ENCODE measurements at regions not wholly inside any gene's neighbourhood (a gene's known extent, or its start where the extent isn't known, plus 50 kb on each side); places are given as distances from the start of the nearest gene placed in this dataset.

DNA sequence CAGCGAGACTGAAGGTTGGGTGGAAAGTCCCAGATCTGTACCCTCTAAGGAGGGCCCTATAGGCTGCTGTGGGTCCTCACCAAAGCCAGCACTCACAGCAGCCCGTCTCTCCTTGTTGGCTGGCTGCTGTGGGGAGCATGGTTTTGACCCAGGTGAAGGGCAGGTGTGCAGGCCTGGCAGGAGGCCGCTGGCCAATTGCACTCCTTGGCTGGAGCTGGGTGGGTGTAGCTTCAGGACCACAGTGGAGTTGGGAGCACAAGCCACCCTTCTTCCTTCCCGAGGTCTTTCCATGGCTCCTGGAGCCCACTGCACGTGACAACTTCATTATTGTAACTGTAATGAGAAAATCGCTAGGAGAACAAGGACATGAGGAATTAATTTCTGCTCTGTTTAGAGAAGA lies 287.7 kb upstream of the FOXQ1 start:
- 82 to 89% (median 83%) methylated on average over 6 of the region's 6 CpGs for WGBS, 3 donors
- no peak overlapping the region for H3K4me3 ChIP-seq (ENCODE audit: low read depth in 1 of 3, low read length in 3 of 3)
- H3K9me3 ChIP-seq (ENCODE audit: control insufficient read depth in 2 of 2, insufficient read depth in 1 of 2, low read depth in 1 of 2, low read length in 1 of 2): peaks cover 0 to 5% of the 10 kb centered on the region in 2 donors
- FAIRE-seq (no peak), DNase-seq (no peak)
- no peaks in the 10 kb centered on the region for H3K27me3 ChIP-seq (ENCODE audit: control insufficient read depth in 3 of 3, insufficient read depth in 3 of 3, low read length in 3 of 3)
- no peak overlapping the region for H3K27ac ChIP-seq (ENCODE audit: low read depth in 1 of 3, low read length in 2 of 3)
- H3K36me3 ChIP-seq (ENCODE audit: control insufficient read depth in 3 of 3, insufficient read depth in 2 of 3, low read depth in 1 of 3, low read length in 3 of 3): no peaks in the 10 kb centered on the region
- no peaks in the 10 kb centered on the region for H3K4me1 ChIP-seq (ENCODE audit: control insufficient read depth in 3 of 3, insufficient read depth in 2 of 3, low read depth in 1 of 3, low read length in 2 of 3)

DNA sequence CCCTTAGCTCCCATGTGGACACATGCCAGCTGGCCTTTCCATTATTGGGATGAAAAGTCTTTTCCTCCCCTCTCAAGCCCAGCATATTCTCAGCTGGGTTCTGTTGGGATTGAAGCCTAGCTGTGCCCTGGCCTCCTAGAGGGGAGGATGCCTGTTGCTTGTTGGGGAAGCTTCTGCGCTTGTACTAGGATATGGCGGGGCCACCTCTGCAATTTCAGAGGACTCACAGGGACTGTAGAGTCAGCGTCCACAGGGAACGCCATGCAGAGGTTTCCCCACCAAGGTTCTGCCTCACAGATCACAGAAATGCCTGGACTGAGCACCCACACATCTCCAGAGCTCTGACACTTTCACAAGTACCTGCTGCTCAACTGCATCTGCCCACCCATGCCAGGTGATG lies 288.7 kb upstream of the FOXQ1 start:
- no peaks in the 10 kb centered on the region for H3K4me1 ChIP-seq (ENCODE audit: control insufficient read depth in 3 of 3, insufficient read depth in 2 of 3, low read depth in 1 of 3, low read length in 2 of 3)
- FAIRE-seq: no peak
- 82 to 96% (median 93%) methylated on average over 4 of the region's 4 CpGs for WGBS, 3 donors
- H3K36me3 ChIP-seq (ENCODE audit: control insufficient read depth in 3 of 3, insufficient read depth in 2 of 3, low read depth in 1 of 3, low read length in 3 of 3): no peaks in the 10 kb centered on the region
- DNase-seq: no peak
- peaks cover 0 to 5% of the 10 kb centered on the region in 2 donors for H3K9me3 ChIP-seq (ENCODE audit: control insufficient read depth in 2 of 2, insufficient read depth in 1 of 2, low read depth in 1 of 2, low read length in 1 of 2)
- no peak overlapping the region for H3K4me3 ChIP-seq (ENCODE audit: low read depth in 1 of 3, low read length in 3 of 3)
- H3K27ac ChIP-seq (ENCODE audit: low read depth in 1 of 3, low read length in 2 of 3): no peak overlapping the region
- no peaks in the 10 kb centered on the region for H3K27me3 ChIP-seq (ENCODE audit: control insufficient read depth in 3 of 3, insufficient read depth in 3 of 3, low read length in 3 of 3)

DNA sequence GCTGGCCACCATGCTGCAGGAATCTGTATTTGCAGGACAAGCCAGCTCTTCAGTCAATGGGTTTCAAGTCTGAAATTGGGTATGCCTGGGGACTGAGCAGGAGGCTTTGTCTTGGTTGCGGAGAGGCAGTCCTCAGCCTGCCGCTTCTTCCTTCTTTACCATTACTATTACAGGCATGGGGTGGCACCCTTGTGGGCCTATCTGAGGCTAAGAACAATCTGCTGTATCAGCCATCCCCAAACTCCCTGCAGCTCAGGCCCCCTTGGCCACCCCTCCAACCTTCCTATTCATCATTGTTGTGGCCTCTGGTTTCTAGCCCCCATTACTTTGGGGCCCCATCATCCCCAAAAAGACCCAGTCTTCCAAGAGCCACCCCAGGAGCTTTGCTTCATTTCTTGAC lies 289.2 kb upstream of the FOXQ1 start:
- Histone ChIP-seq H3K4me3 (ENCODE audit: low read depth in 1 of 3, low read length in 3 of 3) (no peak overlapping the region), H3K36me3 (ENCODE audit: control insufficient read depth in 3 of 3, insufficient read depth in 2 of 3, low read depth in 1 of 3, low read length in 3 of 3) (no peaks in the 10 kb centered on the region), H3K27ac (ENCODE audit: low read depth in 1 of 3, low read length in 2 of 3) (no peak overlapping the region), H3K27me3 (ENCODE audit: control insufficient read depth in 3 of 3, insufficient read depth in 3 of 3, low read length in 3 of 3) (no peaks in the 10 kb centered on the region), H3K9me3 (ENCODE audit: control insufficient read depth in 2 of 2, insufficient read depth in 1 of 2, low read depth in 1 of 2, low read length in 1 of 2) (peaks cover 0 to 5% of the 10 kb centered on the region in 2 donors), H3K4me1 (ENCODE audit: control insufficient read depth in 3 of 3, insufficient read depth in 2 of 3, low read depth in 1 of 3, low read length in 2 of 3) (no peaks in the 10 kb centered on the region)
- FAIRE-seq: no peak
- 94 to 100% (median 100%) methylated on average over 2 of the region's 2 CpGs for WGBS, 3 donors
- DNase-seq: no peak

DNA sequence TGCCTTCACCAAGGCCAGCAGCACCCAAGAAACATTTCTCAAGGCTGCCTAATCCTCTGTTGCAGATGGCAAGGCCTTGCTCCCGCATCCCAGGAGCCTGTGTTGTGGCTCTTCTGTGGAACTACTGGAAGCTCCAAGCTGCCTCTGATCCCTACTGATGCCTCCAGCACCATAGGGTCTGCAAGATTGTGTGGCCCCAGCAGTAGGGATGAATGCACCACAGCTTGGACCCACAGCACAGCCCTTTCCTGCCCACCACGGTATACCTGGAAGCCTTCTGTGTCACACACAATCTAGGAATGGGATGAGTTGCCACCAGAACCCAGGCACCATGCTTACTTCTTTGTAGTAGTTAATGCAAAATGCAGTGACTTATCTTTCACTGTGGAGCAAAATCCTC lies 291.1 kb upstream of the FOXQ1 start:
- FAIRE-seq: no peak
- WGBS, 3 donors: 82 to 87% (median 84%) methylated on average over 2 of the region's 2 CpGs
- H3K27me3 ChIP-seq (ENCODE audit: control insufficient read depth in 3 of 3, insufficient read depth in 3 of 3, low read length in 3 of 3): no peaks in the 10 kb centered on the region

DNA sequence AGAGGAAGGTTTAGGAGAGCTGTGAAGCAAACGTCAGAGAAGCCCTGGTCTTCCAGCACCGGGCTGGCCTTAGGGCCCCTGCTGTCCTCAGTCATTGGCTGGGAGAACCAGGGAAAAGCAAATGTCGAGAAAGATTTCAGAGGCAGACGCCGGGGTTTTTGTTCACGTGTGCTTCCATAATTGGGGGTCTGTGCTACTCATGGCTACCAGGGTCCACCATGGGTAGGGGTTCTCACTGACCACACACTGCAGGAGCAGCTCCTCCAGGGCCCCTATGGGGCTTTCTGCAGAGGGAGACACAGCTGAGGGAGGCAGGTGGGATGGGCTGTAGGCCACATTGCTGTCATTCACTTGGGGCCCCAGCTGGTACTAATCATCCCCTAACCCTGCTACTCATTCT lies 291.8 kb upstream of the FOXQ1 start:
- Histone ChIP-seq H3K9me3 (ENCODE audit: control insufficient read depth in 2 of 2, insufficient read depth in 1 of 2, low read depth in 1 of 2, low read length in 1 of 2) (peaks cover 0 to 5% of the 10 kb centered on the region in 2 donors), H3K27ac (ENCODE audit: low read depth in 1 of 3, low read length in 2 of 3) (no peak overlapping the region), H3K27me3 (ENCODE audit: control insufficient read depth in 3 of 3, insufficient read depth in 3 of 3, low read length in 3 of 3) (no peaks in the 10 kb centered on the region), H3K4me3 (ENCODE audit: low read depth in 1 of 3, low read length in 3 of 3) (no peak overlapping the region), H3K36me3 (ENCODE audit: control insufficient read depth in 3 of 3, insufficient read depth in 2 of 3, low read depth in 1 of 3, low read length in 3 of 3) (no peaks in the 10 kb centered on the region), H3K4me1 (ENCODE audit: control insufficient read depth in 3 of 3, insufficient read depth in 2 of 3, low read depth in 1 of 3, low read length in 2 of 3) (no peaks in the 10 kb centered on the region)
- DNase-seq: no peak
- WGBS, 3 donors: 90 to 96% (median 92%) methylated on average over 6 of the region's 6 CpGs
- FAIRE-seq: no peak

More for the DNA sequence above, 291.1 kb upstream of the FOXQ1 start:
- DNase-seq: no peak
- Histone ChIP-seq H3K4me3 (ENCODE audit: low read depth in 1 of 3, low read length in 3 of 3) (no peak overlapping the region), H3K27ac (ENCODE audit: low read depth in 1 of 3, low read length in 2 of 3) (no peak overlapping the region), H3K4me1 (ENCODE audit: control insufficient read depth in 3 of 3, insufficient read depth in 2 of 3, low read depth in 1 of 3, low read length in 2 of 3) (no peaks in the 10 kb centered on the region), H3K9me3 (ENCODE audit: control insufficient read depth in 2 of 2, insufficient read depth in 1 of 2, low read depth in 1 of 2, low read length in 1 of 2) (peaks cover 0 to 5% of the 10 kb centered on the region in 2 donors), H3K36me3 (ENCODE audit: control insufficient read depth in 3 of 3, insufficient read depth in 2 of 3, low read depth in 1 of 3, low read length in 3 of 3) (no peaks in the 10 kb centered on the region)

DNA sequence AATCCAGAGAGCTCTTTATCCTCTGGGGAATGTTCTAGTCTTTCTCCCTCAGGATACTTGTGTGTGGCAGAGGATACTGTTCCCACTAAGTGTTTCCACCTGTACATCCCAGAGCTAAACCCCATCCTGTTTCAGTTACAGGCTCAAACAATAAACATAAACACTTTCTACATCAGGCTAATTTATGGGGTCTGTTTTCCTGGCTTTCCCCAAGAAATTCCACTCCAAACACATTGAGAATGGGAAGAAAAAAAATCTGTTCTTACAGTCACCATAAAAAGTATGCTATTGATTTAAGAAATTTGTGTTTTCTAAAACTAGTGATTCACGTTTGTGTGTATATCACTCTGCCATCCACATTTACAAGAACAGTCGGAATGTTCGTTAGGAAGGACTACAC lies 293.9 kb upstream of the FOXQ1 start:
- FAIRE-seq (no peak), DNase-seq (no peak)
- H3K4me1 ChIP-seq (ENCODE audit: control insufficient read depth in 3 of 3, insufficient read depth in 2 of 3, low read depth in 1 of 3, low read length in 2 of 3): no peaks in the 10 kb centered on the region
- H3K36me3 ChIP-seq (ENCODE audit: control insufficient read depth in 3 of 3, insufficient read depth in 2 of 3, low read depth in 1 of 3, low read length in 3 of 3): no peaks in the 10 kb centered on the region
- peaks cover 0 to 11% of the 10 kb centered on the region in 2 donors for H3K9me3 ChIP-seq (ENCODE audit: control insufficient read depth in 2 of 2, insufficient read depth in 1 of 2, low read depth in 1 of 2, low read length in 1 of 2)
- H3K27ac ChIP-seq (ENCODE audit: low read depth in 1 of 3, low read length in 2 of 3): no peak overlapping the region
- 79 to 95% (median 87%) methylated on average over 3 of the region's 3 CpGs for WGBS, 3 donors
- no peak overlapping the region for H3K4me3 ChIP-seq (ENCODE audit: low read depth in 1 of 3, low read length in 3 of 3)
- no peaks in the 10 kb centered on the region for H3K27me3 ChIP-seq (ENCODE audit: control insufficient read depth in 3 of 3, insufficient read depth in 3 of 3, low read length in 3 of 3)

DNA sequence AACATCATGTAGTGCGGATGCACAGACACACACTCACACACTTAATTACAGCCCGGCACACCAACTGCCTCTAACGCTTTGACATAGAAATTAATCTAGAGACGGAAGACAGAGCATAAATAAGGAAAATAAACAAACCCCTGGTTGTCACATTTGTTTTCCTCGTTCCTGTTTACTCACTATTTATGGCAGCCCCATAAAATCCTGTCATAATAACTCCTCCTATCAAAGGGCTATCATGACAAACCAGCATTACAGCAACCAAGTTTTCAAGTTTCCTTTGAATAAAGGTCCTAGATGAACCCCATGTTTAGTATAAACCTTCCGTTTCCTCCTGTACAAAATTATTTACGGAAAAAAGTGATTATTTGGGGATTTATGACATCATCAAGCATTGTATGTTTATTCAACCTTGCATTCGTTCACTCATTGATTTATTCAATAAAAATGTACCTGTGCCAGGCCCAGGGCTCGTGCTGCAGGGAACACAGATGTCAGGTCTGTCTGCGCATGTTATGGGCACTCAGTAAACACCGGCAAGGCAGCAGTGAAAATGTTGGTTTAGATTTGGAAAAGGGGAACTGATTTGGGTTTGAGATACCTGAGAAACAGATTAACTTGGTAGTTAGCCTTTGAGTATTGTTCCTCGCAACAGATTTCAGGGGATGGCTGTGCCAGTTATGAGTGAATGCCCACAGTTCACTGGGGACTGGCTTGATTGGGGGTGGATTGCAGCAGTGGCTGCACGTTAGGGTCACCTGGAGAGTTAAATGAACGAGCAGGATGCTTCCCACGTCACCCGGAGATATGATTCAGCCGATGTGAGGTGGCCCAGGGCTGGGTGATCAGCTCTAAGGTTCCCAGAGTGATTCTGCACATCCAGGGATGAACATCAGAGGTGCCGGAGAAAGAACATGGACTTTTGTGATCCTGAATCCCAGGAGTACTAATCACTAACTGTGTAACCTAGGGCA lies 295.3 kb upstream of the FOXQ1 start:
- FAIRE-seq: no peak
- H3K9me3 ChIP-seq (ENCODE audit: control insufficient read depth in 2 of 2, insufficient read depth in 1 of 2, low read depth in 1 of 2, low read length in 1 of 2): peaks cover 0 to 11% of the 10 kb centered on the region in 2 donors
- WGBS, 3 donors: 51 to 61% (median 57%) methylated on average over 18 of the region's 18 CpGs

DNA sequence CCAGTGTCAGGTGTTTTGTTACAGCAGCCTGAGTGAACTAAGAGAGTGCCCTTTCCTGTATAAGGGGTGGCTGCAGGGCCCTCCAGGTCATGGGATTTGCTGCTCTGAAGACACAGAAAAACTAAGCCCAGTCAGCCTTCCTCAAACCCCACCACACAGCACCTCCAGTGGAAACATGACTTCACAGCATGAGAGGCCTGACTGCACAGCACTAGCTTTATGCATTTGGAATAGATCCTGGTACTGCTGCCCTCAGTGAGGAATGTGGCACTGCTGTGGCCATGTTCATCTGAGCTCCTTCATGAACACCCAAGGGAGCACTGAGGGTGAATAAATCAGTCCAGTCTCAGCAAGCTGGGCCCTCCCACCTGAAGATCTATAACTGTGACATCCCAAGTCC lies 296.1 kb upstream of the FOXQ1 start:
- H3K4me3 ChIP-seq (ENCODE audit: low read depth in 1 of 3, low read length in 3 of 3): no peak overlapping the region
- no peak for DNase-seq
- H3K27me3 ChIP-seq (ENCODE audit: control insufficient read depth in 3 of 3, insufficient read depth in 3 of 3, low read length in 3 of 3): no peaks in the 10 kb centered on the region
- H3K36me3 ChIP-seq (ENCODE audit: control insufficient read depth in 3 of 3, insufficient read depth in 2 of 3, low read depth in 1 of 3, low read length in 3 of 3): no peaks in the 10 kb centered on the region
- no peaks in the 10 kb centered on the region for H3K4me1 ChIP-seq (ENCODE audit: control insufficient read depth in 3 of 3, insufficient read depth in 2 of 3, low read depth in 1 of 3, low read length in 2 of 3)
- no peak overlapping the region for H3K27ac ChIP-seq (ENCODE audit: low read depth in 1 of 3, low read length in 2 of 3)
- peaks cover 0 to 11% of the 10 kb centered on the region in 2 donors for H3K9me3 ChIP-seq (ENCODE audit: control insufficient read depth in 2 of 2, insufficient read depth in 1 of 2, low read depth in 1 of 2, low read length in 1 of 2)
- no peak for FAIRE-seq

More for the DNA sequence above, 295.3 kb upstream of the FOXQ1 start:
- Histone ChIP-seq H3K4me1 (ENCODE audit: control insufficient read depth in 3 of 3, insufficient read depth in 2 of 3, low read depth in 1 of 3, low read length in 2 of 3) (no peaks in the 10 kb centered on the region), H3K27me3 (ENCODE audit: control insufficient read depth in 3 of 3, insufficient read depth in 3 of 3, low read length in 3 of 3) (no peaks in the 10 kb centered on the region), H3K36me3 (ENCODE audit: control insufficient read depth in 3 of 3, insufficient read depth in 2 of 3, low read depth in 1 of 3, low read length in 3 of 3) (no peaks in the 10 kb centered on the region), H3K4me3 (ENCODE audit: low read depth in 1 of 3, low read length in 3 of 3) (no peak overlapping the region), H3K27ac (ENCODE audit: low read depth in 1 of 3, low read length in 2 of 3) (no peak overlapping the region)
- peak in 1 of 2 donors; percentile 23 for DNase-seq

All from small intestine (tissue), 7 donors.